Panc1 (cell line): ENCODE measurements at regions not wholly inside any gene's neighbourhood (a gene's known extent, or its start where the extent isn't known, plus 50 kb on each side); places are given as distances from the start of the nearest gene placed in this dataset.

Experiments
- CTCF ChIP-seq: fragments of 450-650 bp; IDR thresholded peaks from 2 replicates; pipeline ENCODE4 v1.5.1; 2017; ENCODE audit warnings: mild to moderate bottlenecking
- REST ChIP-seq, 2 experiments: IDR thresholded peaks; 2 replicates each; pipeline ENCODE4 v1.6.1; 2011 to 2012; ENCODE audit warnings: low read depth in 2 of 2, control low read depth in 1 of 2, low read length in 1 of 2, mild to moderate bottlenecking in 1 of 2, moderate library complexity in 1 of 2; ENCODE audit not compliant: insufficient read depth in 1 of 2
- SIN3A ChIP-seq: IDR thresholded peaks from 2 replicates; pipeline ENCODE4 v1.6.1; 2012; ENCODE audit warnings: low read depth, mild to moderate bottlenecking, low read length, moderate library complexity, borderline replicate concordance; ENCODE audit not compliant: insufficient read depth

- TF ChIP-seq CTCF (no peak), REST (IDR thresholded peaks at IDR 0.05; ENCODE audit: insufficient read depth in 1 of 2, low read depth in 2 of 2, low read length in 1 of 2) (no peak), SIN3A (no peak)
These were observed 1250.0 kb upstream of the GBE1 start for GRCh38 chr3:83011481-83011880.
